ENCODE measurements at regions not wholly inside any gene's neighbourhood (a gene's known extent, or its start where the extent isn't known, plus 50 kb on each side); places are given as distances from the start of the nearest gene placed in this dataset.

DNA sequence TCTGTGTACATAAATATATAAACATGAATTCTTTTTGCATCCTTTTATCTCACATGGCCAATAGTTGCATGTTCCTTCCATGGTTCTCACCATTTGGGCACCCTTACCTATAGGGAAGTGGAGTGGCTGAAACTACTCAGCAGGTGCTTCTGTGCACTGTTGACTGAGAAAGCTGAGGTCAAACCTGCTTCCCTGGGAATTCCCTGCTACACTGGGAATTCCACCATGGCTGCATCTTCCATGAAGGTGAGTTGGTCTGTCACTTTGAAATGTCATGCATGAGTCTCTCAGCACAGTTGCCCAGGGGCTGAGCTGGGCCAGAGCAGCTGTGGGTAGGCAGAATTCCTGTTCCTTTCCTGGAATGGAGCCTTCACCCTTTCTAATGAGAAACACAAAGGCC is 193.8 kb upstream of the PRSS16 start:
- Histone ChIP-seq H3K4me1 (ENCODE audit: control insufficient read depth in 1 of 2, extremely low read depth in 1 of 2, insufficient read depth in 2 of 2, low read length in 2 of 2) (no peaks in the 10 kb centered on the region), H3K27me3 (replicated peaks in 1 of 2; ENCODE audit: control insufficient read depth in 2 of 2, extremely low read depth in 1 of 2, insufficient read depth in 2 of 2, low read length in 1 of 2) (peaks cover 5 to 12% of the 10 kb centered on the region in 2 experiments), H3K4me3 (ENCODE audit: control insufficient read depth in 1 of 2, extremely low read depth in 1 of 2, low read length in 1 of 2) (no peak overlapping the region), H3K36me3 (ENCODE audit: control insufficient read depth in 2 of 2, extremely low read depth in 1 of 2, insufficient read depth in 1 of 2, low read length in 1 of 2) (no peaks in the 10 kb centered on the region), H3K9me3 (no peaks in the 10 kb centered on the region), H3K27ac (ENCODE audit: low read length) (no peak overlapping the region)
- H3K27me3 Mint-ChIP-seq = peaks cover 24% of the 10 kb centered on the region in 2 donors
- H3K9me3 Mint-ChIP-seq = no peaks in the 10 kb centered on the region
- no peaks in the 10 kb centered on the region for H3K36me3 Mint-ChIP-seq
- CTCF ChIA-PET = no interaction called here
- H3K4me1 Mint-ChIP-seq = no peaks in the 10 kb centered on the region
- no peak for ATAC-seq (replicated peaks in 1 of 4)
- POLR2A ChIA-PET = interaction anchor here in 1 of 2 donors (0.9 kb wide), 1 partner anchor 15 kb away, joined by 3 read pairs; no protein-coding TSS in a partner anchor
- no peak overlapping the region for H3K27ac Mint-ChIP-seq
- DNase-seq = no peak
- H3K4me3 Mint-ChIP-seq = no peak overlapping the region

- ChIA-PET CTCF (no interaction called here), POLR2A (no interaction called here)
- Histone ChIP-seq H3K27me3 (replicated peaks in 1 of 2; ENCODE audit: control insufficient read depth in 2 of 2, extremely low read depth in 1 of 2, insufficient read depth in 2 of 2, low read length in 1 of 2) (peaks cover 0 to 4% of the 10 kb centered on the region in 2 experiments), H3K4me3 (ENCODE audit: control insufficient read depth in 1 of 2, extremely low read depth in 1 of 2, low read length in 1 of 2) (no peak overlapping the region), H3K4me1 (ENCODE audit: control insufficient read depth in 1 of 2, extremely low read depth in 1 of 2, insufficient read depth in 2 of 2, low read length in 2 of 2) (no peaks in the 10 kb centered on the region), H3K9me3 (no peaks in the 10 kb centered on the region), H3K27ac (ENCODE audit: low read length) (no peak overlapping the region), H3K36me3 (ENCODE audit: control insufficient read depth in 2 of 2, extremely low read depth in 1 of 2, insufficient read depth in 1 of 2, low read length in 1 of 2) (no peaks in the 10 kb centered on the region)
- H3K36me3 Mint-ChIP-seq = no peaks in the 10 kb centered on the region
- ATAC-seq (replicated peaks in 1 of 4) = no peak
- H3K27me3 Mint-ChIP-seq = peaks cover 21 to 22% of the 10 kb centered on the region in 2 donors
- WGBS (ENCODE audit: insufficient coverage) = 100% methylated on average over 1 of the region's 1 CpG
- no peaks in the 10 kb centered on the region for H3K9me3 Mint-ChIP-seq
- no peak overlapping the region for H3K4me3 Mint-ChIP-seq
- no peak for DNase-seq
- no peak overlapping the region for H3K27ac Mint-ChIP-seq
- H3K4me1 Mint-ChIP-seq = no peaks in the 10 kb centered on the region
These were observed 190.9 kb upstream of the PRSS16 start for GRCh38 chr6:27056615-27057014.

DNA sequence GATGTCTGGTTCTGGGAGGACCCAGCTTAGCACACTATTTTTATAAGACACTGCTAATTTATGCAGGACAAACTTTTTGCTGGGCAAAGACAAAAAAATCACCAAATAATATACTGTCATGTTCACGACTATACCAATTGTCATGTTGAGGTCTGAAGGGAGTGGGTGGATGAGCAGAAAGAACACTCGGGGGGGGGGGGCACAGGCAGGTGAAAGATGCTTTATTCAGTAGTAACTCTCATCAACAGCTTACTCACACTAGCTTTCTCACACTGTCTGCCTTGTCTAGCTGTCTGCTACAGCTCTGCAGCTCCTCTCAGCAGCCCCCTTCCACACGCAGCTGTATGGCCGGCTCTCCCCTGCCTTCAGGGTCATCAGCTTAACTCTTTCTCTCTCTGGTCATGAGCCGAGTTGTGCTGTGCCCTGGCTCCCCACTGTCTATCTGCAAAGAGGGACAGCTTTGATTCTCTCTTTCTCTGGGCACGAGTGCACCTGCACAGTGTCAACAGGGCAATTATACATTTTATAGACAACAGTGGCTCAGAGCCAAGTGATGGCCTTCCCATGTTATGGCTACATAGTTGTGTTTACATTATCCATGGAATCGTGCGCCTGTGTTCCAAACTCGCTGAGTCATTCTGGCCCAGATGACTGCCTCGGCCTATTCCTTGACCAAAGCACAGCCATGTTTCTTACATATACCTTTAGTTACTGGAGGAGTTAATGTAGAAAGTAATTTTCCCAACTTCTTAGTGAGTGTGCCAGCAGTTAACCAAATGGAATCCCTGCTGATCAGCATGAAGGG is 187.7 kb upstream of the PRSS16 start:
- no peaks in the 10 kb centered on the region for H3K9me3 ChIP-seq
- H3K4me1 Mint-ChIP-seq = no peaks in the 10 kb centered on the region
- ChIA-PET POLR2A (no interaction called here), CTCF (no interaction called here)
- no peaks in the 10 kb centered on the region for H3K9me3 Mint-ChIP-seq
- no peaks in the 10 kb centered on the region for H3K36me3 ChIP-seq (ENCODE audit: control insufficient read depth in 2 of 2, extremely low read depth in 1 of 2, insufficient read depth in 1 of 2, low read length in 1 of 2)
- no peak for DNase-seq
- no peaks in the 10 kb centered on the region for H3K36me3 Mint-ChIP-seq
- H3K4me1 ChIP-seq (ENCODE audit: control insufficient read depth in 1 of 2, extremely low read depth in 1 of 2, insufficient read depth in 2 of 2, low read length in 2 of 2) = no peaks in the 10 kb centered on the region
- no peak overlapping the region for H3K27ac Mint-ChIP-seq
- 83% methylated on average over 4 of the region's 10 CpGs for WGBS (ENCODE audit: insufficient coverage)
- H3K27me3 ChIP-seq (replicated peaks in 1 of 2; ENCODE audit: control insufficient read depth in 2 of 2, extremely low read depth in 1 of 2, insufficient read depth in 2 of 2, low read length in 1 of 2) = peaks cover 0 to 5% of the 10 kb centered on the region in 2 experiments
- no peak overlapping the region for H3K27ac ChIP-seq (ENCODE audit: low read length)
- H3K27me3 Mint-ChIP-seq = peaks cover 26 to 34% of the 10 kb centered on the region in 2 donors
- no peak for ATAC-seq (replicated peaks in 1 of 4)
- H3K4me3 Mint-ChIP-seq = no peak overlapping the region
- no peak overlapping the region for H3K4me3 ChIP-seq (ENCODE audit: control insufficient read depth in 1 of 2, extremely low read depth in 1 of 2, low read length in 1 of 2)

GRCh38 chr6:27061235-27061993 is 186.1 kb upstream of the PRSS16 start:
- POLR2A ChIA-PET = no interaction called here
- Mint-ChIP-seq H3K36me3 (no peaks in the 10 kb centered on the region), H3K4me1 (no peaks in the 10 kb centered on the region), H3K4me3 (no peak overlapping the region), H3K9me3 (no peaks in the 10 kb centered on the region), H3K27me3 (peaks cover 24 to 32% of the 10 kb centered on the region in 2 donors), H3K27ac (no peak overlapping the region)
- no peak for DNase-seq
- H3K9me3 ChIP-seq = no peaks in the 10 kb centered on the region
- no CpG with 5 or more reads among the region's 3 CpGs for WGBS (ENCODE audit: insufficient coverage)
- no peak overlapping the region for H3K4me3 ChIP-seq (ENCODE audit: control insufficient read depth in 1 of 2, extremely low read depth in 1 of 2, low read length in 1 of 2)
- H3K27ac ChIP-seq (ENCODE audit: low read length) = no peak overlapping the region
- CTCF ChIA-PET = no interaction called here
- H3K27me3 ChIP-seq (replicated peaks in 1 of 2; ENCODE audit: control insufficient read depth in 2 of 2, extremely low read depth in 1 of 2, insufficient read depth in 2 of 2, low read length in 1 of 2) = peaks cover 0 to 2% of the 10 kb centered on the region in 2 experiments
- ATAC-seq (replicated peaks in 1 of 4) = no peak
- no peaks in the 10 kb centered on the region for H3K4me1 ChIP-seq (ENCODE audit: control insufficient read depth in 1 of 2, extremely low read depth in 1 of 2, insufficient read depth in 2 of 2, low read length in 2 of 2)
- H3K36me3 ChIP-seq (ENCODE audit: control insufficient read depth in 2 of 2, extremely low read depth in 1 of 2, insufficient read depth in 1 of 2, low read length in 1 of 2) = no peaks in the 10 kb centered on the region

- ChIA-PET CTCF (no interaction called here), POLR2A (interaction anchor here in 1 of 2 donors (0.6 kb wide), 1 partner anchor 894 kb away, joined by 3 read pairs; no protein-coding TSS in a partner anchor)
- no peak overlapping the region for H3K4me3 ChIP-seq (ENCODE audit: control insufficient read depth in 1 of 2, extremely low read depth in 1 of 2, low read length in 1 of 2)
- Mint-ChIP-seq H3K27ac (no peak overlapping the region), H3K4me3 (no peak overlapping the region), H3K27me3 (peaks cover 23 to 31% of the 10 kb centered on the region in 2 donors), H3K36me3 (no peaks in the 10 kb centered on the region), H3K9me3 (no peaks in the 10 kb centered on the region), H3K4me1 (no peaks in the 10 kb centered on the region)
- H3K27ac ChIP-seq (ENCODE audit: low read length) = no peak overlapping the region
- no peaks in the 10 kb centered on the region for H3K4me1 ChIP-seq (ENCODE audit: control insufficient read depth in 1 of 2, extremely low read depth in 1 of 2, insufficient read depth in 2 of 2, low read length in 2 of 2)
- DNase-seq (no peak), ATAC-seq (replicated peaks in 1 of 4) (no peak)
- H3K36me3 ChIP-seq (ENCODE audit: control insufficient read depth in 2 of 2, extremely low read depth in 1 of 2, insufficient read depth in 1 of 2, low read length in 1 of 2) = no peaks in the 10 kb centered on the region
- no peaks in the 10 kb centered on the region for H3K9me3 ChIP-seq
- H3K27me3 ChIP-seq (replicated peaks in 1 of 2; ENCODE audit: control insufficient read depth in 2 of 2, extremely low read depth in 1 of 2, insufficient read depth in 2 of 2, low read length in 1 of 2) = peaks cover 0 to 2% of the 10 kb centered on the region in 2 experiments
These were observed 184.7 kb upstream of the PRSS16 start for GRCh38 chr6:27062755-27063154.

DNA sequence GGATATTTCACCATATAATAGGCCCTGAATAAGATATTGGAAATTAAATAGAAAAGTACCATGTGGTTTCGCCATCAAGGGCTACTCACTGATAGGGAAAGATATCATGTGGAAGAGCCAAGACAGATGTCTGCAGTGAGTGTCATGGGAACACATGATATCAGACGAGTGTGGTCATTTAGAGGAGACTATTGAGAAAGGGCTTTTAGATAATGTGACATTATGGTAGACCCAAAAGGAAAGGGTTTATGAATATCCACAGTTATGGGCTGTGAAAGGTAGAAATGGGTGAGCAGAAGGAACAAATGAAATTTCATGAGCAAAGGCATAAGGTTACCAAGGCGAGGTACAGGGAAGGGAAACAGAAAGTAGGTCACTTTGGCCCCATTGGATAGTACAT is 182.3 kb upstream of the PRSS16 start:
- H3K9me3 ChIP-seq = no peaks in the 10 kb centered on the region
- no peak overlapping the region for H3K27ac ChIP-seq (ENCODE audit: low read length)
- Mint-ChIP-seq H3K36me3 (no peaks in the 10 kb centered on the region), H3K27ac (no peak overlapping the region), H3K4me3 (no peak overlapping the region), H3K9me3 (no peaks in the 10 kb centered on the region), H3K27me3 (peaks cover 25 to 39% of the 10 kb centered on the region in 2 donors), H3K4me1 (no peaks in the 10 kb centered on the region)
- DNase-seq (no peak), ATAC-seq (replicated peaks in 1 of 4) (no peak)
- POLR2A ChIA-PET = no interaction called here
- no peaks in the 10 kb centered on the region for H3K36me3 ChIP-seq (ENCODE audit: control insufficient read depth in 2 of 2, extremely low read depth in 1 of 2, insufficient read depth in 1 of 2, low read length in 1 of 2)
- 59% methylated on average over 2 of the region's 3 CpGs for WGBS (ENCODE audit: insufficient coverage)
- CTCF ChIA-PET = no interaction called here
- H3K4me3 ChIP-seq (ENCODE audit: control insufficient read depth in 1 of 2, extremely low read depth in 1 of 2, low read length in 1 of 2) = no peak overlapping the region
- no peaks in the 10 kb centered on the region for H3K4me1 ChIP-seq (ENCODE audit: control insufficient read depth in 1 of 2, extremely low read depth in 1 of 2, insufficient read depth in 2 of 2, low read length in 2 of 2)
- H3K27me3 ChIP-seq (replicated peaks in 1 of 2; ENCODE audit: control insufficient read depth in 2 of 2, extremely low read depth in 1 of 2, insufficient read depth in 2 of 2, low read length in 1 of 2) = peaks cover 0 to 2% of the 10 kb centered on the region in 2 experiments

Data from T-cell (primary cell).